H1 (cell line): ENCODE measurements at regions not wholly inside any gene's neighbourhood (a gene's known extent, or its start where the extent isn't known, plus 50 kb on each side); places are given as distances from the start of the nearest gene placed in this dataset.

ENCODE experiments used
- CBX5 ChIP-seq: fragments of 300-800, 300-1000 bp; sonication (generic); IDR thresholded peaks from 2 replicates; pipeline ENCODE4 v1.7.1; 2016; ENCODE audit warnings: antibody characterized with exemption, low read length, low read depth
- SP2 ChIP-seq: IDR thresholded peaks from 2 replicates; pipeline ENCODE4 v1.6.1; 2012; ENCODE audit warnings: mild to moderate bottlenecking, low read length, inconsistent platforms

GRCh38 chr16:54690306-54690705, 240.4 kb upstream of the IRX5 start (continued):
- TF ChIP-seq SP2 (no peak), CBX5 (no peak)
